GM12865 (cell line): ENCODE measurements at regions not wholly inside any gene's neighbourhood (a gene's known extent, or its start where the extent isn't known, plus 50 kb on each side); places are given as distances from the start of the nearest gene placed in this dataset.

Experiments used
- DNase-seq: peaks from one replicate; pipeline ENCODE4 v3.0.0; 2010; ENCODE audit warnings: low read depth
- H3K4me3 ChIP-seq: 2 replicates; pipeline ENCODE4 v1.5.1; 2011; ENCODE audit warnings: mild to moderate bottlenecking, low read depth, low read length, control low read depth
- TF ChIP-seq, protein P1 (sequence below): IDR thresholded peaks from 2 replicates; pipeline ENCODE4 v1.5.1; 2011; ENCODE audit warnings: low read length, control low read depth, low read depth, inconsistent platforms; ENCODE audit not compliant: insufficient read depth; ENCODE audit errors: missing control alignments

DNA sequence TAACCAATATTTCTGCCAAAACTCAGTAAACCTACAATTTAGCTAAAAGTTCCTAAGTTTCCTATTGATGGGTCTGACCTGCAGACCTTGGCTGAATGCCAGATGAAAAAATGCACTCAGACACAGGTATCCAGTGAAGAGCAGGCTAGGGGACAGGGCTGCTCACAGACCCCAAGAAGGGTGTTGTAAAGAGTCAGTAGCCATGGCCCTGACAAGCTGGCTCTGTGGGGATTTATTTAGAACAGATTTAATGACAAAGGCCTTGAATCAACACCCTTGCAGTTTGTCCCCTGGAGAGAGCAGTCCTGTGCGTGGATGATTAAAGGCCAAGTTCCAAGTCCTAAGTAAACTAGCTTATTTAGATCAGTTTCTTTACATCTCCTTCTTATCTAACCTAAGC, 1243.2 kb upstream of the ADGRL4 start:
- no peak overlapping the region for H3K4me3 ChIP-seq
- DNase-seq, result no peak
- TF ChIP-seq, protein P1, sequence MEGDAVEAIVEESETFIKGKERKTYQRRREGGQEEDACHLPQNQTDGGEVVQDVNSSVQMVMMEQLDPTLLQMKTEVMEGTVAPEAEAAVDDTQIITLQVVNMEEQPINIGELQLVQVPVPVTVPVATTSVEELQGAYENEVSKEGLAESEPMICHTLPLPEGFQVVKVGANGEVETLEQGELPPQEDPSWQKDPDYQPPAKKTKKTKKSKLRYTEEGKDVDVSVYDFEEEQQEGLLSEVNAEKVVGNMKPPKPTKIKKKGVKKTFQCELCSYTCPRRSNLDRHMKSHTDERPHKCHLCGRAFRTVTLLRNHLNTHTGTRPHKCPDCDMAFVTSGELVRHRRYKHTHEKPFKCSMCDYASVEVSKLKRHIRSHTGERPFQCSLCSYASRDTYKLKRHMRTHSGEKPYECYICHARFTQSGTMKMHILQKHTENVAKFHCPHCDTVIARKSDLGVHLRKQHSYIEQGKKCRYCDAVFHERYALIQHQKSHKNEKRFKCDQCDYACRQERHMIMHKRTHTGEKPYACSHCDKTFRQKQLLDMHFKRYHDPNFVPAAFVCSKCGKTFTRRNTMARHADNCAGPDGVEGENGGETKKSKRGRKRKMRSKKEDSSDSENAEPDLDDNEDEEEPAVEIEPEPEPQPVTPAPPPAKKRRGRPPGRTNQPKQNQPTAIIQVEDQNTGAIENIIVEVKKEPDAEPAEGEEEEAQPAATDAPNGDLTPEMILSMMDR, result no peak

DNA sequence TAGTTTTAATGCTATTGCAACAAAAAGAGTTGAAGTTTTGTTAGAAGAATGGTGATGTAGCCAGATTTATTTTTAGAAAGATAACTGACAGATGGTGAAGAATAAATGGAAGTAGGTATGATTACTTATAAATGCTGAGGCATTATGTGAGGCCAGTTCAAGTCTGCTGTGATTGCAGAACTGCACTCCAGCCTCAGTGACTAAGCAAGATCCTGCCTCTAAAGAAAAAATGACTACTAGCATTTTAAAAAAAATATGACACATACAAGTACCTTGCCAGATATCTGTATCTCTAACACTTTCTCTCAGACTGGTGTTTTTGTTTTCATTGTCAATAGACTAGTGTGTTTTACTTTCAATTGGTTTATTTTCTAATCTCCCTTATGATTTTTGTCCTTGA, 1242.4 kb upstream of the ADGRL4 start:
- no peak overlapping the region for H3K4me3 ChIP-seq
- TF ChIP-seq, protein P1, result no peak
- no peak for DNase-seq

DNA sequence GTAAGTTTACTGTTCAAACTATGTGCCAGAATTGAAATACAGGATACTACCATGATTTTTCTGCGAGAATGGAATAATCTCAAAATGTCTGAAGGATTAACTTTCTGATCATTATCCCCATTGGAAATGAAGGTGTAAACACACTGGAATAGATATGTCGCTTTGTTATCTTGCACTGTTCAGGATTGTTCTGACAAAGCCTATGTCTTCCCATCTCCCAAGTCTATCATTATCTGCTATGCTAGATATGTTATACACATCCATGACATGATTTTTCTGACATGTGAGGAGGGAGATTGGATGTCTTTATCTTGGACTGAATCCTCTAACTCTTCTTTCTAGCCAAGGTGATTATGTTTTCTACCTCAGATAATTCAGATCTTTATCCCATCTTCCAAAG, 1239.3 kb upstream of the ADGRL4 start:
- no peak overlapping the region for H3K4me3 ChIP-seq
- no peak for DNase-seq

DNA sequence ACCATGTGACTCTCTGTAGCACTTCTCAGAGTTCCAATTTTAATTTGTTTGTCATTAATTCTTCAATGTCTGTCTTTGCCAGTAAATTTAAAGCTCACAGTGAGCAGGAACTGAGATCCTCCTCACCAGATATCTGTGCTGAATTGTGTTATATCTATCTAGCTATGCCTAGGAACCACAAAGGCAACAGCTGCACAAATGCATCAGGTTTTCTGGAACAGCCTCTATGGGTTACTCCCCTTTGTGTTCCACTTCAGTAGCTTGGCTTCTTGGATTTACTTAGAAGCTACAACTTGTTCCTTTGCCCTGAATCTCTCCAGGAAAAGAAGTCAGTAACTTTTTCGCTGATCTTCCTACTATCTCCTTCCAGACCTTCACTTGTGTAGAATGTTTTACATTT, 1237.8 kb upstream of the ADGRL4 start:
- H3K4me3 ChIP-seq, result no peak overlapping the region
- TF ChIP-seq, protein P1, result no peak
- DNase-seq, result no peak

More for the DNA sequence above, 1239.3 kb upstream of the ADGRL4 start:
- TF ChIP-seq, protein P1, result no peak

DNA sequence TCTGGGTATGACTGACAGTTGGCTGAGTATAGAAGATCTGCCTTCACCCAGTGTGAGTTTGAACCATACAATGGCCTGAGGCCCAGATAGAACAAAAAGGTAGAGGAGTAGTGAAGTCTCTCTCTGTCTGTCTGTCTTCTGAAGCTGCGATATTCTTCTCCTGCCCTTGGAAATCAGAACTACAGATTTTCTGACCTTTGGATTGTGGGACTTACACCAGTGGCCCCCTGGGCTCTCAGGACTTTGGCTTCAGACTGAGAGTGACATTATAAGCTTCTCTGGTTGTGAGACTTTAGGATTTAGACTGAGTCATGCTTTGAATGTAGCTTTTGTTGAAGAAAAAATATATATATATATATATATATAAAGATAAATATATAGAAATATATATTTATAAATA, 1235.0 kb upstream of the ADGRL4 start:
- TF ChIP-seq, protein P1, result no peak
- no peak for DNase-seq
- no peak overlapping the region for H3K4me3 ChIP-seq

DNA sequence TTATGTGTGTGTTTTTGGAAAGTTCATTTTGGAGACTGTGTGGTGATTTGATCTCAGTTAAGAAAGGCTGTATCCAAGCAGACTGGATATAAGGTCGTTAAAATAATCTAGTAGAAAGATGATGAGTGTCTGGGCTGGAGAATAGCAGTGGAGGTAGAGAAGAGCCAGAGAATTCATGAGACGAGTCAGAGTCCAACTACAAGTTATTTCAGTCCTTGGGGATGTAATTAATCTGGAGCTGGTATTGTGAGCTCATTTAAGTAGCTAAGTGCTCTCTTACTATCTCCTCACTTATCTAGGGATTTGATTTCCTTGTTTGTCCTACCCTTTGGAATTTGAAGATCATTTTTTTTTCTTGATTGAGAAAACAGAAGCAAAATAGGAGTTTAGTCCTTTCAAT, 1219.0 kb upstream of the ADGRL4 start:
- no peak for DNase-seq
- no peak overlapping the region for H3K4me3 ChIP-seq
- TF ChIP-seq, protein P1, result no peak

- TF ChIP-seq, protein P1, result no peak
- DNase-seq, result no peak
- H3K4me3 ChIP-seq, result no peak overlapping the region
These were observed 1214.8 kb upstream of the ADGRL4 start for GRCh38 chr1:80221319-80221718.
